Kidney tubule cell (primary cell): ENCODE measurements at regions not wholly inside any gene's neighbourhood (a gene's known extent, or its start where the extent isn't known, plus 50 kb on each side); places are given as distances from the start of the nearest gene placed in this dataset.

Source experiments
- DNase-seq: peaks from one replicate; pipeline ENCODE4 v3.0.0-alpha.2; 2018; ENCODE audit warnings: low spot score

DNA sequence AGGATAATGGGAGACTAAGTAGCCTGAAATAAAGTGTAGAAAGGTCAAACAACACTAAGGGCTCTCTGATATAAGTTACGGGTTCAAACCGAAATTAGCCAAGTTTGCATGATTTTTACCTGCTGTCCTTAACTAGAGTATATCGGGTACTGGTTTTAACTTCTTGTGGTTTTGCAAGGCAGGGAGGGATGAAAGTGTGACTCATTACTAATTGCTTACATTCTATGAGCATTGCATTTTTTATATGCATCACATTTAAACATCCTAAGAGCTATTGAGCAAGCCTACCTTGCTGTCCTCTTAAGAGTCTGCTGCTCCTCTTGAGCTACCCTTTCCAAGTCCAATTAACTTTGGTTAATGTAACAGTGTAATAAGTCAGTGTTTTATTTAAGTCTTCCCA, 415.4 kb downstream of the SLITRK5 start:
- peak; percentile 36 for DNase-seq

DNA sequence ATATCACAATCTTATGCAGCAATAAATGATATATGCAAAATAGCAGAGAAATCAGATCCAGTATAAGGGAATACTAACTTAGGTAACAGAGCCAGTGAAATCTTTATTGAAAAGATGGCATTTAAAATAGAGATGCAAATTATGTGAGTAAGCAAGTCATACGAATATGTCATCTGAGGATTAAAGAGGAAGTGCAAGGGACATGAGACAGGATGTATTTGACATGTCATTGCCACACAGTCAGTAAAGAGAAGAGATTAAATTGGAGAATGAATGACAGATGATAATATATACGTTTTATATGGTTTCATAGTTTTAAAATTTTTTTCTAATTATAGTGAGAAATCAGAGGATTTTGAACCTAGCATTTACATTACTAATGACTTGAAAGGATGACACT, 426.4 kb downstream of the SLITRK5 start:
- no peak for DNase-seq

DNA sequence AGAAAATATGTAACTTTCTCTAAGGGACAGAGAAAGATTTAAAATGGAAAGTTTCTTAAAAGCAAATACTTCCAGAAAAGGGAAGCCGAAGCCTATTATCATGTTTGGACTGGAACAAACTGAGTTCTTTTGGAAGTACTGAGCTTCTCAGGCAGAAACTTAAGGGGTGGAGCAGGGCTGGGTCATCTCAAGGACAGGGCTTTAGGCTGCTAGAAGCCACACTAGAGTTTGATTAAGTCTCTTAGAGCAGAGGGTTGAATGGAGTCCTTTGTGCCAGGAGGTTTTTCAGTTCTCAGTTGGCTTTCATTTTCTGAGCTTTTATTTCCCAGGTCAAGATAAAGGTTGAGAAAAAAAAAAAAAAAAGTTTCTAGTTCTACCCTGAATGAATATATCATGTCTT, 432.7 kb downstream of the SLITRK5 start:
- DNase-seq = no peak

DNA sequence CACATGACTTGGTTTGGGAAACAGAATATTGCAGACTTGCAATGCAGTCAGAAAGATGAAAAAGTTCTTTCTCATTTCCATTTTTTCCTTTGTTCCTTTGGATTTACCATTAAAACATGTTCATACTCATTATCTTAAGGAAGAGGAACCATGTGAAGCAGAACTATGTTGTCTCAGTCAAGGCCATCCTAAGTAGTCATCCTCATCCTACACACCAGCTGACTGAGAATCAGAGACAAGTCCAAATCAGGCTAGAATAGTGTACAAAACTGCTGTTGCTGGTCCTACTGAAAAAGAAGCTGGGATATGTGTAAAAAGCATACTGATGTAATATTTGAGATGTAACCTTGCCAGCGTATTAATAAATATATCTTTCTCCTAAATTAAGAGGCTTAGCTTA, 433.4 kb downstream of the SLITRK5 start:
- no peak for DNase-seq

DNA sequence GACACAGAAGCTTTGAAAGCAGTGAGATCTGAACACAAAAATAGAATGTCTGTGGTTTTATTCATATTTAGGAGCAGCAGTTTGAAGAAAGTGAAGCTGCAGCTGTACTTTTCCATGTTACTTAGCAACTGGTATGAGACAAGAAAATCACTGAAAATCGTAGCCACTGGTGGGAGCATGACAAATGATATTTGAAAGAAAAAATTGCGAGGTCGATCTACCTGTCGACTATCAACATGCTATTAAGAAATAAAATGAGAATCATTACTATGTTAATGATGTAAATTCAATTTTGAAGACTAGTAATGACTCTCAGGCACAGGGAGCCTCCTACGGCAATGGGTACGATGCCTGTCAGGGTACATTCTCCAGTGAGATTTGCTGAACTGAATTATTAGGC, 436.4 kb downstream of the SLITRK5 start:
- no peak for DNase-seq

DNA sequence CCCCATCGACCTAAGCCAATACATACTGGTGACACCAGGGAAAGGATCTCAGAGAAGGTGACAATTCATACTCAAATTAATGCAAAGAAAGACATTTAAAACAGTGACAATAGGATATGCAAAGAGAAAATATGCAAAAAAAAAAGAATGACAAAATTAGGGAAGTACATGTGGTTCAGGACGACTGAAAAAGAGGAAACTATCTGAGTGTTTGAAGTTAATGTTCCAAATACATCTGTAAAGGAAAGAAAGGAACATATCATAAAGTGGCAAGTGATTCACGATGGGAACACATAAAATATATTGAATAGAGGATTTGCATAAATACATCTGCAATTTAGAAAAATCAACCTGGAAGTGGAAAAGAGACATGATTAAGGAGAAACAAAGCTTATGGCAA, 441.4 kb downstream of the SLITRK5 start:
- no peak for DNase-seq

DNA sequence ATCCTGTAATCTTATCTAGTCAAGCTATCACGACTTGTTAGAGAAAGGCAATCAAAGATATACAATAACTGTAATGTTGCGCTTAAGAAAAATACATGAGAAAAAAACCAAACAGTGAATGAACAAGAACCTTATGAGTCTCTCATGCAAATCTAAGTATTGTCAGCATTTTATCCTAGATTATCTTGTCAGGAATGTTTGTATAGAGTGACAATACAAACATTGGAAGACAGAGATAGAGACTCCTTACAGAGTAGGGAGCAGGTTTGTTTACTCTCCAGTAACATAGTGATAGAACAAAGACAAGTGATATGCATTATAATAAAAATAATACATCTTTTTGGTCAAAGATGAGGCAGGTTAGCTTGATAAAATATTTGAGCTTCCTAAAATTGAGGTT, 444.8 kb downstream of the SLITRK5 start:
- DNase-seq = no peak

DNA sequence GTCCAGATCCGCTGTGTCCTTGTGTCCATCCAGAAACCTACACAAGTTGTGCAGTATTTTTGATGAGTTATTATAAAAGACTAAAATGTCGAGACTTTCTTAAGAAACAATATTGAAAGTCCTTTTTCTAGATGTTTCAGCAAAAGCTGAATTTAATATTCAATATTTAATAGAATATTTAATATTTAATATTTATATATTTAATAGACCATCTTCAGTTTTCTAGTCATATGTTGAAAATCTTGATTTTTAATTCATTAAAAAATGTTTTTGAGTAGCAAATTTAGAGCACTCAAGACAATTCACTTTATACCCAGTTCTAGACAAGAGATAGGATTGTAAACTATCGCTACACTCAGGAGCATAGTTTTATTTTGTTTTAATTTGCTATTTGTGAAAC, 447.8 kb downstream of the SLITRK5 start:
- DNase-seq = no peak

DNA sequence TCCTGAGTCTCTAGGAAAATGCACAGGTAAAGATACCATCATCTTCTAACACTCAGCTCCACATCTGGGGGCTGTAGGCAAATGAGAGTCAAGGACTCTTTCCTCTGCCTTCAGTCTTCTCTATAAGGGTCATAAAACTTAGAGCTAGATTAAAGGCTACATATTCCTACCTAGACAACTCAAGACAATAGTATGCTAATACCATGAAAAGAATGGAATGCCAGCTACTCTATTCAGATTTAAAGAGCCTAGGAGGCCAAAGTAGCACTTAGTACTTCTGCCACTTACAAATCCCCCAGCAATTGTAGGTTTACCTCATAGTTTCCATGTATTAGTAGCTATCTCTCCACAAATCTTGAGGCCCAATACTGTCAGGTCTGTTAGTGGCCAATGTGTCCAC, 453.0 kb downstream of the SLITRK5 start:
- no peak for DNase-seq

DNA sequence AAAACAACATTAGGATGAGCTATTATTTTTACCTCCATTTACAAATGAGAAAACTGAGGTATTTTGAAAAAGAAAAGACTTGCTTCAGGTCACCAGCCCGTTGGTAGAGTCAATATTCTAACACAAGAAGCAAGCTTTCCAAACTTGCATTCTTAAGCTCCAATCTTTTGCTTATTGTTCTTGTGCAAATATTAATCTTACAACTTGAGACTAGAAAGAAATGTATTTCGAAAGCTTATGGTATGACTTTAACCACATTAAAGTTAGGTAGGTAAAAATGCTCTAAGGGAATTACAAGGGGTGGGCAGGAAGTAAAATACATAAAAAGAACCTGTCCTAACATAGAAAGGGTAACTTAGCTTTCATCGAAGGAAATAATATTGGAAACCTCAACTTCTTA, 453.9 kb downstream of the SLITRK5 start:
- no peak for DNase-seq

DNA sequence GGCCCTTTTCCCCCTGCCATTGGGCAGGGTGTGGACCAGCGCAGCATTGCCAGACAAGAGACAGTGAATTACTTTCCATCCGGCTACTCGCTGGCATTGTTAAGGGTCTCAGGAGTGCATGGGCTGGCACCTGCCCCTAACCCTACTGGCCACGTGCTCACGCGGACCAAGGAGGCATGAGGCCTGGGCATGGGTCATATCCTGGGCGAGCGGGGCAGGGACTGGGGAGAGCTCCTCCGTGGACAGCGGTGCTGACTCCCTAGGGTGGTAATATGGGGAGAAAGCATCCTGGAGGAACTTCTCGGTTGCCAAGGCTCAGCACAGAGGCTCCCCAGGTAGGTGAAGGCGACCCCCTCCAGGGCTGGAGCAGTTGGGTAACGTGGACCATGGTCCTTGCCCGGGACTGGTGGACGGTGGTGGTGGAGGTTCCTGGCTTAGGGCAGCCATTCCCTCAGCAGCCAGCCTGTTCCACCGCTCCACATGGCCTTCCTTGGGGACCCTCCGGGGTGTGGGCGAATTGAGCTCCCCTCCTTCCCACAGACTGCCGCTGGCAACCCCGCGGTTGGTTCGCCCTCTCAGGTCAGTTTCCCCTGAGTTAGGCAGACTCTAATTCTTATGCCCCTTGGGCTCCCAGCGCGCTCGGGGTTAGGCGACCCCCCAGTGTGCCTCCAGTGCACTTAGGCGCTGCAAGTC, 465.1 kb downstream of the SLITRK5 start:
- no peak for DNase-seq

DNA sequence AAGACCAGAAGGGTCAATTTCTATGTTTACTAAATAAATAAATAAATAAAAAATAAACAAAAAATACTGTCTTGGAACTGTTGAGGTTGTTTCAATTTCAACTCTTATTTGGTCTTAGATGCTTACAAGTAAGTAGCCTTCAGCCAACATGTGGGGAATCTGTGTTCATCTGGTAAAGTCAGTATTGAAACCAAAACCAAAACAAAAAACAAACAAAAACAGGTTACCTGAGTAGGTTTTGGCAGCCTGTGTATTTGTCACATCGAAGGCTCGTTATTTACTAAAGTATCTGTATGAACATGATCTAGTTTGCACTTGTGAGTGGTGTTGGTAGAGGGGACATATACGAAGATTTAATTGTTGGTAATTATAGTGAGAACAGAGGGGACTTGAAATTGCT, 471.5 kb downstream of the SLITRK5 start:
- DNase-seq = no peak

DNA sequence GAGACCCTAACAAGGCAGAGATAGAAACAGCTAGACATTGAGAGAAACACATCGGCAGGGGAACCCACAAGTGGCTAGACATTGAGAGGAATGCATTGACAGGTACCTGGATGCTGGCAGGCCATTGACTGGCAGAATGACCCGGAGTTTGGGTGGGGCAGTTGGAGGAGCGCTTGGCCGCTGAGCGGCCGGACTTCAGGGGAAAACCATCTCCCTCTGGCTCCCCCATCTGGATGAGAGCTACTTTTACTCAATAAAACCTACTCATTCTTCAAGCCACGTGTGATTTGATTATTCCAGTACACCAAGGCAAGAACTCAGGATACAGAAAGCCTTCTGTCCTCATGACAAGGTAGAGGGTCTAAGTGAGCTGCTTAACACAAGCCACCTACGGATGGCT, 473.4 kb downstream of the SLITRK5 start:
- no peak for DNase-seq

DNA sequence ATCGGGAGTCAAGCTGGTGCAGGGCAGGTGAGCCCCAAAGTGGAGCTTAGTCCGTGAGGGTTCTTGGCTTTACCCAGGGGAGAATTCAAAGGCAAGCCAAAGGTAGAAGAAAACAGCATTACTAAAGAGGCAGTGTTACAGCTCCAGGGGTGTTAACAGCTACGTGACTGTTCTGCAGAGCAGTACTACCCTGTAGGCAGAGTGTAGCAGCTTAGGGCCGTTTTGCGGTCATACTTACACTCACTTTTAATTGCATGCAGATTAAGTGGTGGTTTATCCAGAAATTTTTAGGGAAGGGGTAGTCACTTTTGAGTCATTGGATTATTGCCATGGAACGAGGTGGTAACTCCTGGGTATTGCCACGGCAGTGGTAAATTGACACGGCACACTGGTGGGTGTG, 482.2 kb downstream of the SLITRK5 start:
- DNase-seq = no peak

DNA sequence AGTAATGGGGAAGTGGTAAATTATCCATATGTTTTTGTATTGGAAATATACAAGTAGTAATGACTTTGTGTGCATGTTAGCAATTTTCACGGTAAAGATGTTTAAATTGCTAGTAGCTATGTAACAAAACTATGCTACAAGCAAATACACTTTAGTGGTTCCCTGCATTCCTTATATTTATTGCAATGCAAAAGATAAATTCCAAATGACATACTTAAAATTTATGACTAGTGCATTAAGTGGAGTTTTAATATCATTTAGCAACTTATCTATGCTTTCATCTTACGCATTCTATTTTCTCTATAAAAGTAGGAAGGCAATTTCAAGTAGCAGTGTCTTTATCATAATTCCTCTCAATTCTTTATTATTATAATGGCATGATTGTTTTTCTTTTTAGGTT, 482.8 kb downstream of the SLITRK5 start:
- no peak for DNase-seq

DNA sequence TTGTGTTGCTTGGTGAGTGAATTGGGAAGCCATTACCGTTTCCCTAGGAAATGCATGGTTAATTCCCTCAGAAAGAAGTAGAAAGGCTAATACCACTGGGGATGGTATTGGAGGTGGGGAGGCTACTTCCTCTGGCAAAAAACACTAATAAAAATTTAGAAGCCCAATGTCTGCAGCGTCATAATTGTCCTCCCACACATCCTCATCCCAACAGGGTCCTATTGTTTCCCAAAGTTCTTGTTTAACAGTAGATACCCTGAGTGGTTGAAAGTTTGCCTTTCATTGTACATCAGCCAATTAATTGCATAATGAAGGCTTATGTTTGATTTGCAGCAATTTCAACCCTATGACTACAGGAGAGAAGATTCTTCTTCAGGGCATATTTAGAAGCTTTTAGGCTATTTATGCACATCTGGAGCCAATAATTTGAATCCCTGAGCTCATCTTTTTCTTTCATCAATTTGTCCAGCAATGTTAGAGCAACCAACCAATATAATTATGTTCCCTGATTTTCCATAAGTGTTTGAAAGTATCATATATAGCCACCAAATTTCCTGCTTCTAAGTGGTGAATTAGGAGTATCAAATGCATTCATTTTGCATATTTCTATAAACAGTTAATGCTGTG, 491.0 kb downstream of the SLITRK5 start:
- DNase-seq = no peak

DNA sequence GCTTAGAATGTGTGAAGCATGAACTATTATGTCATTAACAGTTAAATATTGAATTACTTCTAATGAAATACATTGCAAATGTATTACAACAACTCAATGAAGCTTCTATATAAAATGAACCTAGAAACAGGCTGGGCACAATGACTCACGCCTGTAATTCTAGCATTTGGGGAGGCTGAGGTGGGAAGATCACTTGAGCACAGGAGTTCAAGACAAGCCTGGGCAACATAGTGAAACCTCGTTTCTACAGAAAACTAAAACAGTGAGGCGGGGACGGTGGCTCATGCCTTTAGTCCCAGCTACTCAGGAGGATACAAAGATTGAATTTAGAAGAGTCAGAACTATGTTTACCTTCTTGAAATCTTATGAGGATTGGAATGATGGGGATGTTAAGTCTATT, 505.1 kb downstream of the SLITRK5 start:
- DNase-seq = no peak

DNA sequence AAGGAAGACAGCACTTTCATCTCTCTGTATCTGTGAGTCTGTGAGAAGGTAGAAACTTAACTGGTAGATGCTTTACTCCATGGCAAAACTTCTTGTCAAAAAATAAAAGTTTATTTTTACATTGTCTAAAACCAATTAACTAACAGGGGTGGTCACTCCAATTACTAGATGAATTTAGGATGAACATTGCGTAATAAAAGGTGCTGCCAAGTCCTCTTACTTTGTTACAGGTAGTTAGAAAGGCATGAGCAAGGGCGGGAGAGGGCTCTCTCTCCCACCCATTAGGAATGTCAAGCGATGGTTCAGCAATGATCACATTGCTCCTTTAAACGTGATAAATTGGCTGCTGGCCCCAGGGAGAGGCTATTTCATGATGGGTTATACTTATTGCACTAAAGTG, 512.3 kb downstream of the SLITRK5 start:
- DNase-seq = no peak

DNA sequence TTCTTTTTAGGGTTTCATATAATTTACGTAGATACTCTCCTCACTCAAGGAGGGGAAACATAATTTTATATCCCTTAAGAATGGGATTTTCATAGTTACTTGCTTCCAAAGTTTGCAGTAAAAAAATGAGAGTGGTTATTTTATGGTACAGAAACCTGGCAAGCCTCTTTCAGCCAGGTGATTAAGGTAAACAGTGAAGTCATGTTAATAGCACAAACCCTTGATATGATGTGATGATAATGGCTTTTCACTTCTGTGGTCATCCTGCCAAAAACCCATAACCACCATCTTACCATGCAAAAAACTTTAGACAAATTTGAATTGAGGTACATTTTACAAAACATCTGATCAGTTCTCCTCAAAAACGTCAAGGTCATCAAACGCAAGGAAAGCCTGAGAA, 517.8 kb downstream of the SLITRK5 start:
- DNase-seq = no peak

DNA sequence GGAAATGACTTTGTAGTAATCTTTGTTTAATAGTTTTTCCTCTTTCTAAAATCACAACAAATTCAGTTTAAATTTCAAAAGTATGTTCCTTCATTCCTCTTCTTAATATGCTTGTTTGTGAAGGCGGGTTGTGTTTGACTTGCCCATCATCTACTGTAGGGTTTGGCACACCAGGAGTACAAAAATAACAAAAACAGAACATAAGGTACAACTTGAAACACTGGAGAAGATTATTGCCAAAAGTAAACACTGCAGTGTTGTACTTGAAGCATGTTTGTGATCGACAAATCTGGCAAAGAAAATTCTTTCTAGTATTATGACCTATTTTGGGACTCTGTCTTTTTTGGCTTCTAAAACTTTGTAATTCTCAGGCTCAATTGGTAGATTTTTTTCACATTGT, 518.6 kb downstream of the SLITRK5 start:
- no peak for DNase-seq

DNA sequence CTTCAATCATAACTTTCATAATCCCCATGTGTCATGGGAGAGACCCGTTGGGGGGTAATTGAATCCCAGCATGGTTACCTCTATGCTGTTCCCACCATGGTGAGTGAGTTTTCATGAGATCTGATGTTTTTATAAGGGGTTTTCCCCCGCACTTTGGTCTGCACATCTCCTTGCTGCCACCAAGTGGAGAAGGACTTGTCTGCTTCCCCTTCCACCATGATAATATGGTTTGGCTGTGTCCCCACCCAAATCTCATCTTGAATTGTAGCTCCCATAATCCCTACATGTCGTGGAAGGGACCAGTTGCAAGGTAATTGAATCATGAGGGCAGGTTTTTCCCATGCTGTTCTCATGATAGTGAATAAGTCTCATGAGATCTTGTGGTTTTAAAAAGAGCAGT, 524.9 kb downstream of the SLITRK5 start:
- DNase-seq = no peak

DNA sequence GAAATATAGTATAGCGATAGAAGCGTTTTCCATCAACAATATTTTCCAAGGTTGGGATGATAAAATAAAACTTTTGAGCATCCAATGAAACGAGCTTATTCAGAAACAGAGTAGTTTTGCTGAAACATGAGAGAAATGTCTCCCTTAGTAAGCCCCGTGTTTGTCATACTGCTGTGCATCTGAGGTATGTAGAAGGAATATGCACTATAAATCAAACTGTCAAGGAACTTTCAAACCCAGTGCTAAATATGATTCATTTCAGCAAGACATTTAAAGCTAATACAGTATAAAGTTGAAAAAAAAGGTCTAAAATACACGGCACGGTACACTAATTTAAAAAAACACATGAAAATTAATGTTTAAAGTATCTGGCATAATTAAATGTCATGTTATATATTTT, 546.2 kb downstream of the SLITRK5 start:
- DNase-seq = peak; percentile 65

DNA sequence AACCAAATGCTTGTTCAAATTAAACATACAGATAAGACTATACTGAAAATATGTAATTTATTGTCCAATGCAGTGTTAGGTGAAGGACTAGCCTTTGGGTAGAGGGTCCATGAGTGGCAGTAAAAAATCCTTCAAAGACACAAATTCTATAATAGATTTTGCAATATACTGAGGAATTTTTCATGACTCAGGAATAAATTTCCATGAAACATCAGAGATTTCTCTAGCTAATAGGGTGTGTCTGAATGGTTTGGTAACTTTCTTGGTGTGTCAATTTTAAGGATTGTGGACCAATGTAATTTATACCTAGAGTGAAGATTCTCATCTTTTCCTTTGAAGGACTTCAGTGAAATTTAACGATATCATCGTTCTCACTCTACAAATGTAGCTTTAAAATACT, 546.7 kb downstream of the SLITRK5 start:
- DNase-seq = no peak

DNA sequence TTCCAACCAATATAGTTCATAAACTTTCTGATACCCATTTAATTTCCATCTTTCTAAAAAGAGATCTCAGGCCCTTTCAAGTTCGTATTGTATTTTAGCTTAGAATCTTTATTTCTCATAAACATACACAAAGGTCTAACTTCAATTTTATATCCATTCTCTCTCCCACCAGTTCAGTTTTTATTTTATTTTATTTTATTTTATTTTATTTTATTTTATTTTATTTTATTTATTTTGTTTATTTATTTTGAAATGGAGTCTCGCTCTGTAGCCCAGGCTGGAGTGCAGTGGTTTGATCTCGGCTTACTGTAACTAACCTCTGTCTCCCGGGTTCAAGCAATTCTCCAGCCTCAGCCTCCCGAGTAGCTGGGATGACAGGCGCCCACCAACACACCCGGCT, 552.8 kb downstream of the SLITRK5 start:
- DNase-seq = no peak
